BLaER1 treated with 17β-estradiol and CSF1 and Interleukin-3, amounts not matched to agents 10 nM and 100 nM (cell line): ENCODE measurements at regions not wholly inside any gene's neighbourhood (a gene's known extent, or its start where the extent isn't known, plus 50 kb on each side); places are given as distances from the start of the nearest gene placed in this dataset.

Experiments used
- H3K27ac ChIP-seq, 11 experiments: shearing (Covaris generic); formaldehyde crosslinking; 2 replicates each; pipeline ENCODE4 v1.8.1; 2022
- H3K27me3 ChIP-seq, 11 experiments: shearing (Covaris generic); formaldehyde crosslinking; 2 replicates each; pipeline ENCODE4 v1.8.1; 2022
- H3K36me3 ChIP-seq, 11 experiments: shearing (Covaris generic); formaldehyde crosslinking; 2 replicates each; pipeline ENCODE4 v1.8.1; 2022
- H3K4me1 ChIP-seq, 10 experiments: shearing (Covaris generic); formaldehyde crosslinking; 2 replicates each; pipeline ENCODE4 v1.8.1; 2022
- H3K4me2 ChIP-seq, 11 experiments: shearing (Covaris generic); formaldehyde crosslinking; 2 replicates each; pipeline ENCODE4 v1.8.1; 2022
- H3K4me3 ChIP-seq, 10 experiments: shearing (Covaris generic); formaldehyde crosslinking; 2 replicates each; pipeline ENCODE4 v1.8.1; 2022
- H3K9ac ChIP-seq, 11 experiments: shearing (Covaris generic); formaldehyde crosslinking; 2 replicates each; pipeline ENCODE4 v1.8.1; 2022
- H3K9me3 ChIP-seq, 11 experiments: shearing (Covaris generic); formaldehyde crosslinking; replicated peaks in 1 of 11; 2 replicates each; pipeline ENCODE4 v1.8.1; 2022
- H4K20me1 ChIP-seq, 11 experiments: shearing (Covaris generic); formaldehyde crosslinking; 2 replicates each; pipeline ENCODE4 v1.8.1; 2022
- Cebpa-rat ChIP-seq, 11 experiments: shearing (Covaris generic); IDR thresholded peaks; 2 replicates each; pipeline ENCODE4 v1.8.1; 2022

- Histone ChIP-seq H3K27ac (no peak overlapping the region), H3K27me3 (no peaks in the 10 kb centered on the region), H3K9me3 (no peaks in the 10 kb centered on the region), H3K9ac (no peak overlapping the region), H3K4me1 (peaks cover 0 to 15% (median 9%) of the 10 kb centered on the region in 10 experiments; a peak in 16 of 20 replicates), H3K4me2 (no peak overlapping the region), H3K4me3 (no peak overlapping the region), H3K36me3 (no peaks in the 10 kb centered on the region), H4K20me1 (no peaks in the 10 kb centered on the region)
- no peak for TF ChIP-seq Cebpa-rat (IDR thresholded peaks at IDR 0.05)
These were observed 100.0 kb downstream of the SPATA31D1 start for GRCh38 chr9:82088591-82088990.

GRCh38 chr9:82090046-82090445 is 101.5 kb downstream of the SPATA31D1 start:
- H3K4me1 ChIP-seq, result peaks cover 0 to 15% (median 9%) of the 10 kb centered on the region in 10 experiments; a peak in 16 of 20 replicates
- TF ChIP-seq Cebpa-rat (IDR thresholded peaks at IDR 0.05), result no peak
- no peak overlapping the region for H3K27ac ChIP-seq

GRCh38 chr9:82091100-82091499 is 102.5 kb downstream of the SPATA31D1 start:
- Histone ChIP-seq H3K4me3 (no peak overlapping the region), H4K20me1 (no peaks in the 10 kb centered on the region), H3K36me3 (no peaks in the 10 kb centered on the region), H3K27ac (no peak overlapping the region), H3K4me1 (peaks cover 0 to 15% (median 9%) of the 10 kb centered on the region in 10 experiments; a peak in 16 of 20 replicates), H3K27me3 (no peaks in the 10 kb centered on the region), H3K4me2 (peak overlapping the region in 6 of 11 experiments; percentile 53 to 63 (median 54); a peak in 9 of 22 replicates), H3K9ac (no peak overlapping the region), H3K9me3 (no peaks in the 10 kb centered on the region)
- no peak for TF ChIP-seq Cebpa-rat (IDR thresholded peaks at IDR 0.05)

More at GRCh38 chr9:82090046-82090445, 101.5 kb downstream of the SPATA31D1 start:
- no peak overlapping the region for H3K9ac ChIP-seq
- no peak overlapping the region for H3K4me3 ChIP-seq
- H3K27me3 ChIP-seq, result no peaks in the 10 kb centered on the region
- H3K9me3 ChIP-seq, result no peaks in the 10 kb centered on the region
- no peaks in the 10 kb centered on the region for H3K36me3 ChIP-seq
- H3K4me2 ChIP-seq, result no peak overlapping the region
- no peaks in the 10 kb centered on the region for H4K20me1 ChIP-seq

GRCh38 chr9:82091610-82092009 is 103.0 kb downstream of the SPATA31D1 start:
- no peaks in the 10 kb centered on the region for H3K27me3 ChIP-seq
- no peaks in the 10 kb centered on the region for H3K36me3 ChIP-seq
- no peak overlapping the region for H3K9ac ChIP-seq
- peaks cover 0 to 15% (median 9%) of the 10 kb centered on the region in 10 experiments; a peak in 16 of 20 replicates for H3K4me1 ChIP-seq
- H4K20me1 ChIP-seq, result no peaks in the 10 kb centered on the region
- TF ChIP-seq Cebpa-rat (IDR thresholded peaks at IDR 0.05), result no peak
- no peaks in the 10 kb centered on the region for H3K9me3 ChIP-seq
- H3K4me2 ChIP-seq, result peak overlapping the region in 10 of 11 experiments; percentile 25 to 67 (median 54); a peak in 19 of 22 replicates
- no peak overlapping the region for H3K4me3 ChIP-seq
- no peak overlapping the region for H3K27ac ChIP-seq

- Histone ChIP-seq H3K27ac (no peak overlapping the region), H3K4me1 (no peaks in the 10 kb centered on the region; a peak in 1 of 20 replicates), H3K9ac (no peak overlapping the region), H4K20me1 (no peaks in the 10 kb centered on the region), H3K4me3 (no peak overlapping the region), H3K9me3 (peaks cover 28 to 42% (median 37%) of the 10 kb centered on the region in 11 experiments), H3K4me2 (no peak overlapping the region), H3K36me3 (no peaks in the 10 kb centered on the region), H3K27me3 (no peaks in the 10 kb centered on the region)
- no peak for TF ChIP-seq Cebpa-rat (IDR thresholded peaks at IDR 0.05)
These were observed 112.9 kb downstream of the SPATA31D1 start for GRCh38 chr9:82101475-82101874.

- Histone ChIP-seq H3K4me2 (no peak overlapping the region), H3K9me3 (peaks cover 21 to 36% (median 31%) of the 10 kb centered on the region in 11 experiments), H3K36me3 (no peaks in the 10 kb centered on the region), H3K4me1 (peaks cover 0 to 3% (median 0%) of the 10 kb centered on the region in 10 experiments; a peak in 3 of 20 replicates), H3K9ac (no peak overlapping the region), H3K27me3 (no peaks in the 10 kb centered on the region), H3K27ac (no peak overlapping the region), H4K20me1 (no peaks in the 10 kb centered on the region), H3K4me3 (no peak overlapping the region)
- no peak for TF ChIP-seq Cebpa-rat (IDR thresholded peaks at IDR 0.05)
These were observed 115.7 kb downstream of the SPATA31D1 start for GRCh38 chr9:82104252-82104651.

- Histone ChIP-seq H3K27me3 (no peaks in the 10 kb centered on the region), H3K4me2 (no peak overlapping the region), H3K4me3 (no peak overlapping the region), H3K9ac (no peak overlapping the region), H3K9me3 (peaks cover 15 to 22% (median 18%) of the 10 kb centered on the region in 11 experiments), H3K4me1 (peaks cover 0 to 9% (median 6%) of the 10 kb centered on the region in 10 experiments; a peak in 9 of 20 replicates), H3K27ac (no peak overlapping the region), H4K20me1 (no peaks in the 10 kb centered on the region), H3K36me3 (no peaks in the 10 kb centered on the region)
- TF ChIP-seq Cebpa-rat (IDR thresholded peaks at IDR 0.05), result no peak
These were observed 117.2 kb downstream of the SPATA31D1 start for GRCh38 chr9:82105729-82106128.

GRCh38 chr9:82106536-82106935 is 118.0 kb downstream of the SPATA31D1 start:
- Histone ChIP-seq H3K4me3 (no peak overlapping the region), H3K9me3 (peaks cover 6 to 16% (median 10%) of the 10 kb centered on the region in 11 experiments)
- TF ChIP-seq Cebpa-rat (IDR thresholded peaks at IDR 0.05), result no peak

GRCh38 chr9:82108474-82108873 is 119.9 kb downstream of the SPATA31D1 start:
- Histone ChIP-seq H3K27ac (no peak overlapping the region), H3K27me3 (no peaks in the 10 kb centered on the region), H3K36me3 (no peaks in the 10 kb centered on the region), H3K9me3 (peaks cover 0 to 4% (median 0%) of the 10 kb centered on the region in 11 experiments; a peak in 1 of 22 replicates), H3K4me2 (no peak overlapping the region), H3K4me3 (no peak overlapping the region), H3K9ac (no peak overlapping the region), H4K20me1 (no peaks in the 10 kb centered on the region), H3K4me1 (peaks cover 0 to 9% (median 6%) of the 10 kb centered on the region in 10 experiments; a peak in 9 of 20 replicates)
- TF ChIP-seq Cebpa-rat (IDR thresholded peaks at IDR 0.05), result no peak

More at GRCh38 chr9:82106536-82106935, 118.0 kb downstream of the SPATA31D1 start:
- Histone ChIP-seq H3K27ac (no peak overlapping the region), H3K4me1 (peaks cover 0 to 9% (median 6%) of the 10 kb centered on the region in 10 experiments; a peak in 9 of 20 replicates), H3K4me2 (no peak overlapping the region), H3K27me3 (no peaks in the 10 kb centered on the region), H4K20me1 (no peaks in the 10 kb centered on the region), H3K36me3 (no peaks in the 10 kb centered on the region), H3K9ac (no peak overlapping the region)

GRCh38 chr9:82108941-82109340 is 120.4 kb downstream of the SPATA31D1 start:
- peaks cover 0 to 9% (median 6%) of the 10 kb centered on the region in 10 experiments; a peak in 9 of 20 replicates for H3K4me1 ChIP-seq
- no peaks in the 10 kb centered on the region for H4K20me1 ChIP-seq
- no peak overlapping the region for H3K9ac ChIP-seq
- peaks cover 0 to 4% (median 0%) of the 10 kb centered on the region in 11 experiments; a peak in 1 of 22 replicates for H3K9me3 ChIP-seq
- H3K4me3 ChIP-seq, result no peak overlapping the region
- H3K4me2 ChIP-seq, result no peak overlapping the region
- H3K27me3 ChIP-seq, result no peaks in the 10 kb centered on the region
- no peak for TF ChIP-seq Cebpa-rat (IDR thresholded peaks at IDR 0.05)
- H3K27ac ChIP-seq, result no peak overlapping the region
- no peaks in the 10 kb centered on the region for H3K36me3 ChIP-seq
